Adrenal gland (tissue), 9 donors: ENCODE measurements at regions not wholly inside any gene's neighbourhood (a gene's known extent, or its start where the extent isn't known, plus 50 kb on each side); places are given as distances from the start of the nearest gene placed in this dataset.

Source experiments
- DNase-seq, 7 donors: peaks; one replicate each; pipeline ENCODE4 v3.0.0-alpha.2; 2019 to 2020
- H3K27ac ChIP-seq, 5 donors: fragments of 200-600 bp; sonication (generic) in 4 of 5; 1 replicate in 3 of 5; 2 replicates in 2 of 5; pipeline versions ENCODE4 v1.5.1 to v1.8.0; 2016 to 2020; ENCODE audit warnings: mild to moderate bottlenecking in 1 of 5
- H3K27me3 ChIP-seq: fragments of 200-600 bp; 2 replicates; pipeline ENCODE4 v1.8.0; 2021
- H3K36me3 ChIP-seq, 2 donors: fragments of 200-600 bp; replicated peaks in 1 of 2; 1 replicate in 1 of 2; 2 replicates in 1 of 2; pipeline versions ENCODE4 v1.5.1 to v1.8.0; 2018 to 2022
- H3K4me1 ChIP-seq, 2 donors: fragments of 200-600 bp; replicated peaks in 1 of 2; 1 replicate in 1 of 2; 2 replicates in 1 of 2; pipeline versions ENCODE4 v1.5.1 to v1.8.0; 2018 to 2021
- H3K4me3 ChIP-seq, 4 donors: fragments of 200-600 bp; sonication (generic) in 3 of 4; one replicate each; pipeline ENCODE4 v1.5.1; 2016 to 2018
- H3K9me3 ChIP-seq, 3 donors: fragments of 200-600 bp; sonication (generic) in 1 of 3; replicated peaks in 1 of 3; 1 replicate in 2 of 3; 2 replicates in 1 of 3; pipeline versions ENCODE4 v1.5.1 to v1.8.0; 2016 to 2021
- CTCF ChIP-seq, 6 experiments: fragments of 450-650 bp in 4 of 6; fragments of 200-600 bp in 2 of 6; sonication (generic) in 1 of 6; IDR thresholded peaks; 1 replicate in 5 of 6; 2 replicates in 1 of 6; pipeline versions ENCODE4 v1.5.1 to v1.8.0; 2016 to 2021; ENCODE audit warnings: antibody characterized with exemption in 6 of 6, mild to moderate bottlenecking in 2 of 6, moderate library complexity in 1 of 6
- POLR2A ChIP-seq, 2 donors: fragments of 450-650 bp; IDR thresholded peaks; one replicate each; pipeline ENCODE4 v1.6.1; 2017; ENCODE audit warnings: antibody characterized with exemption in 2 of 2, mild to moderate bottlenecking in 2 of 2, moderate library complexity in 1 of 2
- WGBS, 4 donors: extraction: QIAGEN DNeasy Blood & Tissue Kit in 2 of 4; methylation state at CpG; one replicate each; pipeline versions ENCODE4 v1.1.5 to v1.1.7; 2013 to 2017; 5-methylcytosine and 5-hydroxymethylcytosine counted together
- intact Hi-C, 2 donors: fragments of 100-400 bp; cut with DNase I; formaldehyde crosslinking; loops; one replicate each; pipeline versions ENCODE4 v1.14.1 to v1.15.0; 2022 to 2023
- donor health status: healthy with polysubstance abuse.
- donor health status: Bipolar disorder and iron deficiency.
- donor health status: DM: yes; HTN: yes; CAD: no.
- donor health status: DM: no; HTN: no; CAD: no.
- donor health status: DM: no; HTN: no; CAD: no.

- Histone ChIP-seq H3K27ac (no peak overlapping the region), H3K4me1 (no peaks in the 10 kb centered on the region), H3K4me3 (no peak overlapping the region), H3K27me3 (no peaks in the 10 kb centered on the region), H3K9me3 (no peaks in the 10 kb centered on the region), H3K36me3 (no peaks in the 10 kb centered on the region)
- no peak for TF ChIP-seq CTCF (IDR thresholded peaks at IDR 0.05)
- TF ChIP-seq POLR2A (IDR thresholded peaks at IDR 0.05), result no peak
- intact Hi-C loops, result no loop called here
- DNase-seq, result no peak
- 56 to 83% (median 66%) methylated on average over 1 of the region's 1 CpG for WGBS, 4 donors
Observed at GRCh38 chr1:103931891-103932290, 182.2 kb downstream of the AMY1C start.

- Histone ChIP-seq H3K9me3 (no peaks in the 10 kb centered on the region), H3K4me1 (no peaks in the 10 kb centered on the region), H3K27ac (no peak overlapping the region), H3K36me3 (no peaks in the 10 kb centered on the region), H3K4me3 (no peak overlapping the region), H3K27me3 (no peaks in the 10 kb centered on the region)
- DNase-seq, result no peak
- no peak for TF ChIP-seq POLR2A (IDR thresholded peaks at IDR 0.05)
- TF ChIP-seq CTCF (IDR thresholded peaks at IDR 0.05), result no peak
- intact Hi-C loops, result no loop called here
- 58 to 67% (median 64%) methylated on average over 4 of the region's 4 CpGs for WGBS, 4 donors
Observed at GRCh38 chr1:103937763-103938357, 188.2 kb downstream of the AMY1C start.

GRCh38 chr1:103941086-103941485 is 191.4 kb downstream of the AMY1C start:
- 37 to 43% (median 42%) methylated on average over 3 of the region's 3 CpGs for WGBS, 4 donors
- no peaks in the 10 kb centered on the region for H3K36me3 ChIP-seq
- no peaks in the 10 kb centered on the region for H3K27me3 ChIP-seq
- intact Hi-C loops, result no loop called here
- no peaks in the 10 kb centered on the region for H3K9me3 ChIP-seq
- TF ChIP-seq POLR2A (IDR thresholded peaks at IDR 0.05) (no peak), CTCF (IDR thresholded peaks at IDR 0.05) (no peak)
- no peak overlapping the region for H3K4me3 ChIP-seq
- no peak overlapping the region for H3K27ac ChIP-seq
- H3K4me1 ChIP-seq, result no peaks in the 10 kb centered on the region
- DNase-seq, result no peak

GRCh38 chr1:103942029-103942428 is 192.3 kb downstream of the AMY1C start:
- TF ChIP-seq CTCF (IDR thresholded peaks at IDR 0.05), result no peak
- no peak for TF ChIP-seq POLR2A (IDR thresholded peaks at IDR 0.05)
- Histone ChIP-seq H3K27me3 (no peaks in the 10 kb centered on the region), H3K4me3 (no peak overlapping the region), H3K36me3 (no peaks in the 10 kb centered on the region), H3K27ac (no peak overlapping the region), H3K4me1 (no peaks in the 10 kb centered on the region), H3K9me3 (no peaks in the 10 kb centered on the region)
- 69 to 73% (median 71%) methylated on average over 1 of the region's 1 CpG for WGBS, 4 donors
- no peak for DNase-seq
- intact Hi-C loops, result no loop called here
